ENCODE measurements at regions not wholly inside any gene's neighbourhood (a gene's known extent, or its start where the extent isn't known, plus 50 kb on each side); places are given as distances from the start of the nearest gene placed in this dataset.

DNA sequence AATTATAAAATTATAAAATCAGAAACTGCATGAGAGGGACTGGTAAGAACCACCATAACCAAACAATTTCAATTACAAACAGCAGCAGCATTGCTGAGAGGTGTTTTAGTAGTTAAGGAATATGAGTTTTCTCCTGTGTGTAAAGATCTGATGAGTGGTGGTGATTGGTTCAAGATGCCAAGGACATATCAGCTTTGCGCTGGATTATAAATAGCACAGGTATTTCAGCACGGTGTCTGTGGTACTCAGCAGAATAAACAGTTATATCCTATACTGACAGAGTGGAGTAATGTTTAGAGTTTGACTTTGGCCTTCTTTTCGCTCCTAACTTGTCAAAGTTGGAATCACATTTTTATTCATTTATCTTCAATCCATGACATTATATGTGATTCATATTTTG, 501.0 kb downstream of the CDH26 start:
- no peak overlapping the region for H3K4me3 Mint-ChIP-seq (ENCODE audit: unreplicated experiment)
- DNase-seq (ENCODE audit: low spot score), result no peak
- TF ChIP-seq, protein P1, sequence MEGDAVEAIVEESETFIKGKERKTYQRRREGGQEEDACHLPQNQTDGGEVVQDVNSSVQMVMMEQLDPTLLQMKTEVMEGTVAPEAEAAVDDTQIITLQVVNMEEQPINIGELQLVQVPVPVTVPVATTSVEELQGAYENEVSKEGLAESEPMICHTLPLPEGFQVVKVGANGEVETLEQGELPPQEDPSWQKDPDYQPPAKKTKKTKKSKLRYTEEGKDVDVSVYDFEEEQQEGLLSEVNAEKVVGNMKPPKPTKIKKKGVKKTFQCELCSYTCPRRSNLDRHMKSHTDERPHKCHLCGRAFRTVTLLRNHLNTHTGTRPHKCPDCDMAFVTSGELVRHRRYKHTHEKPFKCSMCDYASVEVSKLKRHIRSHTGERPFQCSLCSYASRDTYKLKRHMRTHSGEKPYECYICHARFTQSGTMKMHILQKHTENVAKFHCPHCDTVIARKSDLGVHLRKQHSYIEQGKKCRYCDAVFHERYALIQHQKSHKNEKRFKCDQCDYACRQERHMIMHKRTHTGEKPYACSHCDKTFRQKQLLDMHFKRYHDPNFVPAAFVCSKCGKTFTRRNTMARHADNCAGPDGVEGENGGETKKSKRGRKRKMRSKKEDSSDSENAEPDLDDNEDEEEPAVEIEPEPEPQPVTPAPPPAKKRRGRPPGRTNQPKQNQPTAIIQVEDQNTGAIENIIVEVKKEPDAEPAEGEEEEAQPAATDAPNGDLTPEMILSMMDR (IDR thresholded peaks at IDR 0.05), result no peak

DNA sequence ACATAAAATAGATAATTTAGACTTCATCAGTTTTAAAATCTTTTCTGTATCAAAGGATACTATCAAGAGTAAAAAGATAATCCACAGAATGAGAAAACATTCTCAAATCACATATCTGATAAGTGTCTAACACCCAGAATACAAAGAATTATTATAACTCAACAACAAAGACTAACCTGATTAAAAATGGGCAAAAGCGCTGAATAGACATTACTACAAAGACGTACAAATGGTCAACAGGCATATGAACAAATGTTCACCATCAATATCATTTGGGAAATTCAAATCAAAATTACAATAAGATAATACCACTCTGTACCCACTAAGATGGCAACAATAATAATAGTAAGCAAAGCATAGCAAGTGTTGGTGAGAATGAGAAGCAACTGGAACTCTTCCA, 503.8 kb downstream of the CDH26 start:
- H3K4me1 Mint-ChIP-seq (ENCODE audit: low read depth), result no peaks in the 10 kb centered on the region
- no peak overlapping the region for H3K4me3 Mint-ChIP-seq (ENCODE audit: unreplicated experiment)
- TF ChIP-seq, protein P1 (IDR thresholded peaks at IDR 0.05), result no peak
- no peaks in the 10 kb centered on the region for H3K36me3 Mint-ChIP-seq (ENCODE audit: low read depth)
- no peak overlapping the region for H3K27ac Mint-ChIP-seq (ENCODE audit: unreplicated experiment)
- H3K9me3 Mint-ChIP-seq (ENCODE audit: low read depth), result no peaks in the 10 kb centered on the region
- no peak for DNase-seq (ENCODE audit: low spot score)
- peaks cover 8% of the 10 kb centered on the region for H3K27me3 Mint-ChIP-seq (ENCODE audit: low read depth)

More for the DNA sequence above, 501.0 kb downstream of the CDH26 start:
- Mint-ChIP-seq H3K27ac (ENCODE audit: unreplicated experiment) (no peak overlapping the region), H3K9me3 (ENCODE audit: low read depth) (no peaks in the 10 kb centered on the region), H3K36me3 (ENCODE audit: low read depth) (no peaks in the 10 kb centered on the region), H3K4me1 (ENCODE audit: low read depth) (no peaks in the 10 kb centered on the region), H3K27me3 (ENCODE audit: low read depth) (peaks cover 4% of the 10 kb centered on the region)

DNA sequence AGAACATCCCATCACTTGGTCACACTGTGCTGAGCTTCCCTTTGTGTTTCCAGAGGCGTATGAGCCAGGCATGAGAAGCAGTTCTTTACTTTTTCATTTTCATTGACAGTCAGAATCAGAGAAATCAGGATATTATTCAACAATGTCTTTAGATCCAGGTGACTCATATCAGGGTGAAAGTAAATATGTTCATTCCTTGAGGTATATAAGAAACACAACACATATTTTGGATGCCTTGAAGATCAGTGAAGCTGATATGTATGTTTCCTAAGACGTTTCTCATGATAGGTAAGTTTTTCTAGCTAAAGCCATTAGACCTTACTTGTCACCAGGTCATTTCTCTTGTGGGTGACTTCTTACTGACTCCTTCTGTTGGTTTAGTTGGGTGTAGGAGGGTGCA, 505.6 kb downstream of the CDH26 start:
- Mint-ChIP-seq H3K27me3 (ENCODE audit: low read depth) (peaks cover 8% of the 10 kb centered on the region), H3K27ac (ENCODE audit: unreplicated experiment) (no peak overlapping the region), H3K9me3 (ENCODE audit: low read depth) (no peaks in the 10 kb centered on the region), H3K4me1 (ENCODE audit: low read depth) (no peaks in the 10 kb centered on the region), H3K4me3 (ENCODE audit: unreplicated experiment) (no peak overlapping the region), H3K36me3 (ENCODE audit: low read depth) (no peaks in the 10 kb centered on the region)
- no peak for DNase-seq (ENCODE audit: low spot score)
- TF ChIP-seq, protein P1 (IDR thresholded peaks at IDR 0.05), result no peak

DNA sequence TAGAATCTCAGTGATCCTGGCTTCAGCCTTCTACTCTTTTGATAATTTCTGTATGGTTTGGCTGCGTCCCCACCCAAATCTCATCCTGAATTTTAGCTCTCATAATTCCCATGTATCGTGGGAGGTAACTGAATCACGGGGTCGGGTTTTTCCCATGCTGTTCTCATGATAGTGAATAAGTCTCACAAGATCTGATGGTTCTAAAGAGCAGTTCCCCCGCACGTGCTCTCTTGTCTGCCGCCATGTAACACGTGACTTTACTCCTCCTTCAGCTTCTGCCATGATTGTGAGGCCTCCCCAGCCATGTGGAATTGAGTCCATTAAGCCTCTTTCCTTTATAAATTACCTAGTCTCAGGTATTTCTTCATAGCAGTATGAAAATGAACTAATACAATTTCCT, 507.2 kb downstream of the CDH26 start:
- Mint-ChIP-seq H3K27ac (ENCODE audit: unreplicated experiment) (no peak overlapping the region), H3K9me3 (ENCODE audit: low read depth) (peaks cover under 1% of the 10 kb centered on the region), H3K4me3 (ENCODE audit: unreplicated experiment) (no peak overlapping the region), H3K36me3 (ENCODE audit: low read depth) (no peaks in the 10 kb centered on the region), H3K27me3 (ENCODE audit: low read depth) (peaks cover 5% of the 10 kb centered on the region), H3K4me1 (ENCODE audit: low read depth) (no peaks in the 10 kb centered on the region)
- DNase-seq (ENCODE audit: low spot score), result no peak
- TF ChIP-seq, protein P1 (IDR thresholded peaks at IDR 0.05), result no peak

DNA sequence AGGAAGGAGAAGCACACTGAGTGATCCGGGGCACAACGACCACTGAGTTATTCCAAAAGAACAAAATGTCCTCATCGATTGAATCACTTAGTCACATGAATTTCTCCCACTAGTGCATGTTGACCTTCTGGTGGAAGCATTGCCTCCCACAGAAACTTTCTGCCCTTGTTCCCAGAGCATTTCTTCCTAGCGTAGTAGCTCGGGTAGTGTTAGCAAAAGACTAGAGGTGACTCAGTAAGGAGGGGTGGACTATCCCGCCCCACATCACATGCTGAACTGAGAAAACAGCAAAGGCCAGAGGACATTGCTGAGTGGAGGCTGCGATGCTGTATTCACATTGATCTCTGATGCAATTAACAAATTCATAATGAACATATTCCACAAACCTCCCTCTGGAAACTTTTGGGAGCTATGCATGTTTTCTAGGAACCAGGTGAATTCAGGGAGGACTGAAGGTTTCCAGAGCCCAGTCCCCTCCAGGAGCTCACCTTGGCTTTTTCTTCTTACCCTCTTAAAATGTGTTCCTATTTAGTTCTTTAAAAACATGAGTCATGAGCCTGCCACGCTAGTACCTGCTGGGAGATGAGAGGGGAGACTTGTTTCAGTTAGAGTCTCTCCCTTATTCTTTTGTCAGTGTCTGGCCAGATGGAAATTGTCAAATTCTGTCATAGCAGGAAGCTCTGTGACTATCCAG, 507.9 kb downstream of the CDH26 start:
- no peaks in the 10 kb centered on the region for H3K4me1 Mint-ChIP-seq (ENCODE audit: low read depth)
- TF ChIP-seq, protein P1 (IDR thresholded peaks at IDR 0.05), result no peak
- H3K27ac Mint-ChIP-seq (ENCODE audit: unreplicated experiment), result no peak overlapping the region
- no peaks in the 10 kb centered on the region for H3K36me3 Mint-ChIP-seq (ENCODE audit: low read depth)
- H3K27me3 Mint-ChIP-seq (ENCODE audit: low read depth), result peaks cover 7% of the 10 kb centered on the region
- H3K9me3 Mint-ChIP-seq (ENCODE audit: low read depth), result peaks cover 5% of the 10 kb centered on the region
- no peak overlapping the region for H3K4me3 Mint-ChIP-seq (ENCODE audit: unreplicated experiment)
- DNase-seq (ENCODE audit: low spot score), result no peak
